PC-3 (cell line): ENCODE measurements at regions not wholly inside any gene's neighbourhood (a gene's known extent, or its start where the extent isn't known, plus 50 kb on each side); places are given as distances from the start of the nearest gene placed in this dataset.

Source experiments
- ATAC-seq: fragments of 200-7000 bp; cut with Tn5 transposase; 2 replicates; pipeline ENCODE4 v1.9.1; 2020; ENCODE audit warnings: mild to moderate bottlenecking, moderate library complexity
- BruUV-seq: library from RNA; stranded (reverse); fragments of 400-500 nt; replicated peaks from 2 replicates; lab custom pipeline; 2021; lab: Mats Ljungman, UMichigan
- CTCF ChIA-PET: fragments of 300-600 bp; sonication (Branson Sonifier 250); formaldehyde crosslinking; loops from one replicate; lab custom pipeline; 2022; ENCODE audit warnings: antibody characterized with exemption; lab: Charles Lee
- POLR2A ChIA-PET: fragments of 300-600 bp; sonication (Branson Sonifier 250); formaldehyde crosslinking; loops from one replicate; lab custom pipeline; 2022; ENCODE audit warnings: antibody characterized with exemption; ENCODE audit not compliant: unreplicated experiment; lab: Charles Lee
- DNase-seq: peaks from one replicate; pipeline ENCODE4 v3.0.0-alpha.2; 2015
- H2AFZ ChIP-seq: fragments of 300-600 bp; sonication (generic); 2 replicates; pipeline ENCODE4 v1.6.0; 2016; ENCODE audit warnings: antibody characterized with exemption, low read length
- H3F3A ChIP-seq: fragments of 300-600 bp; sonication (generic); one replicate; pipeline ENCODE4 v1.6.0; 2017; ENCODE audit warnings: antibody characterized with exemption, low read length, control low read depth, mild to moderate bottlenecking; ENCODE audit not compliant: unreplicated experiment
- H3K27ac ChIP-seq: fragments of 300-600 bp; sonication (generic); 2 replicates; pipeline ENCODE4 v1.5.1; 2016; ENCODE audit warnings: mild to moderate bottlenecking, low read length
- H3K27me3 ChIP-seq: fragments of 300-600 bp; sonication (generic); 2 replicates; pipeline ENCODE4 v1.6.1; 2016; ENCODE audit warnings: low read length, mixed read lengths
- H3K36me3 ChIP-seq: fragments of 300-600 bp; sonication (generic); 2 replicates; pipeline ENCODE4 v1.6.1; 2016; ENCODE audit warnings: low read depth, mixed run types, low read length, mixed read lengths
- H3K4me1 ChIP-seq: fragments of 300-600 bp; sonication (generic); 2 replicates; pipeline ENCODE4 v1.5.1; 2016; ENCODE audit warnings: low read length; ENCODE audit not compliant: insufficient read depth
- H3K4me2 ChIP-seq: fragments of 300-600 bp; sonication (generic); 2 replicates; pipeline ENCODE4 v1.6.0; 2016; ENCODE audit warnings: low read length
- H3K4me3 ChIP-seq: fragments of 300-600 bp; sonication (generic); 2 replicates; pipeline ENCODE4 v1.5.1; 2016; ENCODE audit warnings: mild to moderate bottlenecking, low read length, mixed read lengths
- H3K79me2 ChIP-seq: fragments of 300-600 bp; sonication (generic); 2 replicates; pipeline ENCODE4 v1.6.1; 2017; ENCODE audit warnings: low read length, mixed read lengths
- H3K9ac ChIP-seq: fragments of 300-600 bp; sonication (generic); 2 replicates; pipeline ENCODE4 v1.6.0; 2016; ENCODE audit warnings: mild to moderate bottlenecking, low read length
- H3K9me2 ChIP-seq: fragments of 300-600 bp; sonication (generic); replicated peaks from 2 replicates; pipeline ENCODE4 v1.6.1; 2016; ENCODE audit warnings: mixed run types, low read length, mixed read lengths
- H3K9me3 ChIP-seq: fragments of 300-600 bp; sonication (generic); 2 replicates; pipeline ENCODE4 v1.6.1; 2016; ENCODE audit warnings: low read length, mixed read lengths
- H4K20me1 ChIP-seq: fragments of 300-600 bp; sonication (generic); 2 replicates; pipeline ENCODE4 v1.6.1; 2016; ENCODE audit warnings: low read length, mixed read lengths
- EZH2 ChIP-seq: fragments of 300-600 bp; sonication (generic); IDR thresholded peaks from one replicate; pipeline ENCODE4 v1.6.1; 2017; ENCODE audit warnings: antibody characterized with exemption, mild to moderate bottlenecking, low read length; ENCODE audit not compliant: unreplicated experiment
- EZH2phosphoT487 ChIP-seq: fragments of 300-600 bp; sonication (generic); IDR thresholded peaks from 2 replicates; pipeline ENCODE4 v1.6.1; 2018; ENCODE audit warnings: mild to moderate bottlenecking, antibody characterized with exemption, low read length, borderline replicate concordance
- intact Hi-C: fragments of 100-400 bp; cut with micrococcal nuclease; formaldehyde crosslinking; loops from 2 replicates; pipeline ENCODE4 v1.9.0; 2023
- TF ChIP-seq, protein P1 (sequence below): fragments of 300-600 bp; sonication (generic); conservative IDR thresholded peaks from 2 replicates; pipeline ENCODE4 v1.5.1; 2017; ENCODE audit warnings: antibody characterized with exemption, low read depth, mild to moderate bottlenecking, low read length

DNA sequence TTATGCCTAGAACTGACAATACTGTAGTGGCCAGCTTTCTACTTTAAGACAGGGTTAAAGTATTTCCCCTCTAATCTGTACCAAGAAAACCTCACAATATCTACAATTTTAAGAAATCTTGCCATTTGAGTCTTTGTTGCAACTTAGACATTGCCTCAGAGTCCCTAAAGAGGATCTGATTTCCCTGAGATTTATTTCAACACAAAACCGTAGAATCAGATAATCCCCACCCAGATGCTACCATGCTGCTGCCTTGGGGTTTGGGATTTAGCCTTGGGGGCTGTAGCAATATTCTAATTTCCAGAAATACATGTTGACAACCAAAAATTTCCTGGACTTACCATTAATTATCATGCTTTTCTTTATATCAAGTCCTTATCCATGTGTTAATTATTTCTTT is 50.3 kb upstream of the DENND1B start:
- no peak overlapping the region for H3K27ac ChIP-seq
- no peaks in the 10 kb centered on the region for H3K79me2 ChIP-seq
- no peaks in the 10 kb centered on the region for H3K36me3 ChIP-seq
- H3K9me3 ChIP-seq, result no peaks in the 10 kb centered on the region
- no peak overlapping the region for H3K4me3 ChIP-seq
- no peaks in the 10 kb centered on the region for H3K27me3 ChIP-seq
- no peak overlapping the region for H2AFZ ChIP-seq
- no TSS peak for BruUV-seq
- no peak overlapping the region for H3K4me2 ChIP-seq
- H4K20me1 ChIP-seq, result no peaks in the 10 kb centered on the region
- H3K9ac ChIP-seq, result no peak overlapping the region
- H3K9me2 ChIP-seq, result no peaks in the 10 kb centered on the region
- no peaks in the 10 kb centered on the region for H3F3A ChIP-seq
- CTCF ChIA-PET, result no interaction called here
- no peak for TF ChIP-seq EZH2
- TF ChIP-seq EZH2phosphoT487, result no peak
- TF ChIP-seq, protein P1, sequence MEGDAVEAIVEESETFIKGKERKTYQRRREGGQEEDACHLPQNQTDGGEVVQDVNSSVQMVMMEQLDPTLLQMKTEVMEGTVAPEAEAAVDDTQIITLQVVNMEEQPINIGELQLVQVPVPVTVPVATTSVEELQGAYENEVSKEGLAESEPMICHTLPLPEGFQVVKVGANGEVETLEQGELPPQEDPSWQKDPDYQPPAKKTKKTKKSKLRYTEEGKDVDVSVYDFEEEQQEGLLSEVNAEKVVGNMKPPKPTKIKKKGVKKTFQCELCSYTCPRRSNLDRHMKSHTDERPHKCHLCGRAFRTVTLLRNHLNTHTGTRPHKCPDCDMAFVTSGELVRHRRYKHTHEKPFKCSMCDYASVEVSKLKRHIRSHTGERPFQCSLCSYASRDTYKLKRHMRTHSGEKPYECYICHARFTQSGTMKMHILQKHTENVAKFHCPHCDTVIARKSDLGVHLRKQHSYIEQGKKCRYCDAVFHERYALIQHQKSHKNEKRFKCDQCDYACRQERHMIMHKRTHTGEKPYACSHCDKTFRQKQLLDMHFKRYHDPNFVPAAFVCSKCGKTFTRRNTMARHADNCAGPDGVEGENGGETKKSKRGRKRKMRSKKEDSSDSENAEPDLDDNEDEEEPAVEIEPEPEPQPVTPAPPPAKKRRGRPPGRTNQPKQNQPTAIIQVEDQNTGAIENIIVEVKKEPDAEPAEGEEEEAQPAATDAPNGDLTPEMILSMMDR, result no peak
- intact Hi-C loops, result no loop called here
- no peaks in the 10 kb centered on the region for H3K4me1 ChIP-seq
- DNase-seq (no peak), ATAC-seq (no peak)
- POLR2A ChIA-PET, result no interaction called here
